VCaP (cell line): ENCODE measurements at regions not wholly inside any gene's neighbourhood (a gene's known extent, or its start where the extent isn't known, plus 50 kb on each side); places are given as distances from the start of the nearest gene placed in this dataset.

Source experiments
- H3K27ac ChIP-seq: fragments of 450-650 bp; 2 replicates; pipeline ENCODE4 v1.5.1; 2017
- TF ChIP-seq, protein P1 (sequence below): fragments of 450-650 bp; conservative IDR thresholded peaks from 2 replicates; pipeline ENCODE4 v1.5.1; 2017; ENCODE audit warnings: mild to moderate bottlenecking, moderate library complexity

DNA sequence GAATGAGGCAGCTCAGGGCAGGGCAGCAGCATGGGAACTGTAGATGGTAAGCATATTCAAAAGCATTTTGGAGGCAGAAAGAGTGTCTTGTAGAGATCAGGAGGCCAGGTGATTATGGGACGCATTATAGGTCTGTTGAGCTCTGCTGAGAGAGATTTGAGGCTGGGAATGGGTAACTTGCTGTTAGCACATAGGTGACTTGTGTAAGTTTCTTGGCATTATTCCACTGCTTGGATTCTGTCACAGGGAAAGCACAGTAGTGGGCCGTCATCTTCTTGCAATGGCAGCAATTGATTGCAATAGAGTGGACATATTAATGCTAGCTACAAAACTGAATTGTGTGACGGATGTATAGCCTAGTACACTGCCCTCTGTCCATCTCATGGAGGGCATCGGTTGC lies 434.3 kb upstream of the IGFBP3 start:
- TF ChIP-seq, protein P1, sequence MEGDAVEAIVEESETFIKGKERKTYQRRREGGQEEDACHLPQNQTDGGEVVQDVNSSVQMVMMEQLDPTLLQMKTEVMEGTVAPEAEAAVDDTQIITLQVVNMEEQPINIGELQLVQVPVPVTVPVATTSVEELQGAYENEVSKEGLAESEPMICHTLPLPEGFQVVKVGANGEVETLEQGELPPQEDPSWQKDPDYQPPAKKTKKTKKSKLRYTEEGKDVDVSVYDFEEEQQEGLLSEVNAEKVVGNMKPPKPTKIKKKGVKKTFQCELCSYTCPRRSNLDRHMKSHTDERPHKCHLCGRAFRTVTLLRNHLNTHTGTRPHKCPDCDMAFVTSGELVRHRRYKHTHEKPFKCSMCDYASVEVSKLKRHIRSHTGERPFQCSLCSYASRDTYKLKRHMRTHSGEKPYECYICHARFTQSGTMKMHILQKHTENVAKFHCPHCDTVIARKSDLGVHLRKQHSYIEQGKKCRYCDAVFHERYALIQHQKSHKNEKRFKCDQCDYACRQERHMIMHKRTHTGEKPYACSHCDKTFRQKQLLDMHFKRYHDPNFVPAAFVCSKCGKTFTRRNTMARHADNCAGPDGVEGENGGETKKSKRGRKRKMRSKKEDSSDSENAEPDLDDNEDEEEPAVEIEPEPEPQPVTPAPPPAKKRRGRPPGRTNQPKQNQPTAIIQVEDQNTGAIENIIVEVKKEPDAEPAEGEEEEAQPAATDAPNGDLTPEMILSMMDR, result no peak
- H3K27ac ChIP-seq, result no peak overlapping the region

DNA sequence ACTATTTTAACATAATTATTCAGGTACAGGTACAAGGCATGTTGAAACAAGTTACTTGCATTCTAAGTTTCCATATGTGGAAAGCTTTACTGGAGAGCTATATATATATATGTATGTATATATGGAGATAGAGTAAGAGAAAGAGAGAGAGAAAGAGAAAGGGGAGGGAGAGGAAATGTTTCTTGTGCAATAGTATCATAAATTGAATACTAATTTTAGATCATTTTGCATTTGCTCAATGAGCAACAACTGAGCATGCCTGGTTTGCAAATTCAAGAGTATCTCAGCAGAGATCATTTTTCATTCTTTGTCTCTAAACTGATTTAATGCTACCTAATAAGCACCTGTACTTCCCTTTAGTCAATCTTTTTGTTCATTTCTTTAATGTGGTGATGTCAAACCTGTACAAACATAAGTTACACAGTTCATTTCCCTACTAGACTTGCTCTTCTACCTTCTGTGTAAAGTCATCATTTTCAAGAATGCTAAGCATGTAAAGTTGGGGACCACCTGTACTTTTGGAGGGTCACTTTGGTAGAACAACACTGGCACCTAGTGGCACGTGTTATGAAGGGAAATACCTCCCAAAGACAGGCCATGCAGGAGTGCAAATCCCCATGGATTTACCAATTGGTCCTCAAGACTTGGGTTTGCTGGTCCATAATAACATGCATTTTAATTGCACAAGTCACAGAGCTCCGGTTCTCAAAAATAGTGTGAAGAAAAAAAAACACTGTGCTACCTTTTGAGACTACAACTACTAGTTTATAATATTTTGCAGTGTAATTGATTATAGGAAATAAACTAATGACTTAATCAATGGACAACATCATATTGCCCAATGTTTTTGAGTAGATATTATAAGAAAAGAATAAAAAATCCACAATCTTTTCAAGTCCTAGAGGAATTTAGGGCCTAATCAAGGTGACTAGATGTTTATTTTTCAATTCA lies 431.2 kb upstream of the IGFBP3 start:
- peak overlapping the region; percentile 66; the same call in 1 of the 2 replicates for H3K27ac ChIP-seq
- TF ChIP-seq, protein P1, result peak; percentile 81

DNA sequence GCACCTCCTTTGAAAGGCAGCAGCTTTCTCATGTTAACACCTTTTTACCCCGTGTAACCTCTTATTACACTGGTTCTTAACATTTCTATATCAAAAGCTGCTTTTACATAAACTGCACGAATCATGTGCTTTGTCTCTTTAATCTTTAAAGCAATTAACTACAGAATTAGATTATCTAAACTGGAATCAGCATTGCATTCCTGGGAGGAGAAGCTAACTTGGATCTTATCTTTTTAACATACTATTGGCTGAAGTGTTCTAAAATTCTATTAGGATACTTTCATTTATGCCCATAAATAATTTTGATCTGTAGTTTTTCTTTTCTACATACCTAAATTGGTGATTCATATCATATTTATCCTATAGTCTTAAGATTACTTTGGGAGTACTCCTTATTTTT lies 428.4 kb upstream of the IGFBP3 start:
- TF ChIP-seq, protein P1, result no peak
- peak overlapping the region; percentile 66; the same call in 1 of the 2 replicates for H3K27ac ChIP-seq

DNA sequence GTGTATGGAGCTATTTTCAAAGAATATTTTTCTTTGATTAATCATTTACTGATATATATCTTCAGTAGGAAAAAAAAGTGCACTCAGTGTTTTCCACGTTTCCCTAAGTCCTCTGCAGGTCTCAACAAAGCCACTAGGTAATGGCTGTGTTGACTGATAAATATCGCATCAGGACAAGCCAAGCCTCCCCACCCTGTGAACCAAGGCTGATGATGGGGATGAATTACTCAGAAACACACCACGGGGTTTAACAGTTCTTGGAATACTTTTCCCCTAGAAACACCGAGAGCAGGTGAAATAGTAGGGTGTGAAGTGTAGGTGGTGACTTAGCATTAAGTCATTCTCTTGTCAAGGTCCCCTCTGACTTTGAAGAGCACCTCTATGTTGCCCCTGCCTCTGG lies 423.5 kb upstream of the IGFBP3 start:
- no peak overlapping the region for H3K27ac ChIP-seq
- TF ChIP-seq, protein P1, result no peak

DNA sequence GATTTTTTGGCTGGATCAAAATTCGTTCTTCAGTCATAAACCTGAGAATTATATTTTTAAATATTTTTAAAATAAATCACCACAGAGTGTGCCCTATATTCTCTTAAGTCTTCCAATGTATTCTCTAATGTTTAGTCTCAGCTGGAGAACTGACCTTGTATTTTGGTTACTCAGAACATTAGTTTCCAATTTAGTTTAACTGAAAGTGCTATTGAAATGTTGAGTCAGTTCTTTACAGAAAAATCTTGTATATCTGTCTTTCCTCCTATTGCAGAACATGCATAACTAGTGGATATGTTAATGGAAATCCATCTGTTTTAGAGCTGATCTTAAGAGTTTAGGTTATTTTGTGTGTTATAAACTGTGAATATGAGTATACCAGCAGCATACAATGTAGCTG lies 422.7 kb upstream of the IGFBP3 start:
- TF ChIP-seq, protein P1, result no peak
- H3K27ac ChIP-seq, result no peak overlapping the region

DNA sequence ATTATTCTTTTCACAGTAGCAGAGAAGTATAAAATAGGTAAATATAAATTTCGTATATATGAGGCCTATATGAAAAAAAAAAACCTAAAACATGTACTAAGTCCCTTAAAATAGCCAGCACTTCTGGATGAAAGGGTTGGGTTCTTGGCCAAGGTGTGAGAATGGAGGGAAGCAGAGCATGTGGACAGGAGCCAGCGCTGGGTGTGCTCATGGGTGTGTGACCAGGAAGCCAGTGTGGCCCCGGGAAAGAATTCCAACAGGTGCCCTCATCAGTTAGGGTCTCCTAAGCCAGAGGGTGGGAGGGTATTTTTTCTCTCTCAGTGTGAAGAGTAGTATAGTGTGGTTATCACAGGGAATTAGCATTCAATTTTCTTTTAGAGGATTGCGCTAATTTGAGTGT lies 401.9 kb upstream of the IGFBP3 start:
- TF ChIP-seq, protein P1, result no peak
- H3K27ac ChIP-seq, result no peak overlapping the region

DNA sequence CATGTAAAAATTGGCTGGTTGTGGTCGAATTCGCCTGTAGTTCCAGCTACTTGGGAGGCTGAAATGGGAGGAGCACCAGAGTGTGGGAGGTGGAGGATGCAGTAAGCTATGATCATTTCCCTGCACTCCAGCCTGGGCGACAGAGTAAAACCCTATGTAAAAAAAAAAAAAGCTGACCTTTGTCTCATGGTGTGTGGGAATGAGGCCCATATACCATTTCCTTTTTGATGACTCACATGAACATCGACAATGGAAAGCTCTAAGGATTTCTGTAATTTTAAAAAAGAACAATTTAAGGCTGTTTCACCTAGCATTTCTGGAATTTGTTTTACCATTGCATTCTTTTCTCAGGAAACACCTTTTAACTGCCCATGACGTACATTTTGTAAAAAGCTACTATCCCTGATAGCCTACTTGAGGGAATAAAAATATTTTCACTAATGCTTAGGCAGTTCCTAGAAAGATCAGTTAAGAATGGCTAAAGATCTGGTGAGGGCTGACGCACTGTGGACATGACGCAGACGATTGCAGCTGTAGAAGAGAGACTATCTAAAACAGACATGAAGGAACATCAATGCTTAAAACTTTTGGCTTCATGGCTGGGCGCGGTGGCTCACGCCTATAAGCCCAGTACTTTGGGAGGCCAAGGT lies 400.6 kb upstream of the IGFBP3 start:
- TF ChIP-seq, protein P1, result no peak
- no peak overlapping the region for H3K27ac ChIP-seq
